ENCODE measurements at regions not wholly inside any gene's neighbourhood (a gene's known extent, or its start where the extent isn't known, plus 50 kb on each side); places are given as distances from the start of the nearest gene placed in this dataset.

GRCh38 chr2:216920143-216920876 lies 60.4 kb upstream of the TNP1 start:
- Histone ChIP-seq H3K4me1 (ENCODE audit: control insufficient read depth, insufficient read depth, low read length) (no peaks in the 10 kb centered on the region), H3K27me3 (ENCODE audit: control insufficient read depth, insufficient read depth, low read length) (no peaks in the 10 kb centered on the region), H3K9me3 (ENCODE audit: control insufficient read depth, insufficient read depth, low read depth, low read length) (no peaks in the 10 kb centered on the region), H3K4me3 (ENCODE audit: low read depth in 2 of 2, low read length in 2 of 2) (no peak overlapping the region), H3K36me3 (ENCODE audit: control insufficient read depth, insufficient read depth, low read length) (no peaks in the 10 kb centered on the region), H3K27ac (ENCODE audit: low read length) (no peak overlapping the region)
- intact Hi-C loops (cut with micrococcal nuclease; ENCODE audit: unreplicated experiment), result no loop called here
- no peak for ATAC-seq
- TF ChIP-seq CTCF (IDR thresholded peaks at IDR 0.05), result no peak
- no peak for TF ChIP-seq SIN3A (IDR thresholded peaks at IDR 0.05; ENCODE audit: borderline replicate concordance, insufficient read depth, low read depth, low read length)
- no peak for TF ChIP-seq TCF7L2 (IDR thresholded peaks at IDR 0.05; ENCODE audit: low read depth, low read length)
- TF ChIP-seq POLR2AphosphoS5 (IDR thresholded peaks at IDR 0.05; ENCODE audit: low read depth, low read length), result no peak
- TF ChIP-seq REST (IDR thresholded peaks at IDR 0.05; ENCODE audit: insufficient read depth in 1 of 2, low read depth in 2 of 2, low read length in 1 of 2), result no peak
- in situ Hi-C loops (cut with HindIII; ENCODE audit: low pct_unique_long_range_greater_than_20kb, low sequenced_read_pairs), result no loop called here
- no peak for DNase-seq (ENCODE audit: low read depth, low spot score)
- POLR2A ChIA-PET, result no interaction called here
- CTCF ChIA-PET, result no interaction called here
- BruUV-seq (replicated peaks), result no TSS peak

- TF ChIP-seq TCF7L2 (IDR thresholded peaks at IDR 0.05; ENCODE audit: low read depth, low read length) (no peak), POLR2AphosphoS5 (IDR thresholded peaks at IDR 0.05; ENCODE audit: low read depth, low read length) (no peak), REST (IDR thresholded peaks at IDR 0.05; ENCODE audit: insufficient read depth in 1 of 2, low read depth in 2 of 2, low read length in 1 of 2) (no peak), CTCF (IDR thresholded peaks at IDR 0.05) (no peak), SIN3A (IDR thresholded peaks at IDR 0.05; ENCODE audit: borderline replicate concordance, insufficient read depth, low read depth, low read length) (no peak)
- no peak for ATAC-seq
- CTCF ChIA-PET, result no interaction called here
- intact Hi-C loops (cut with micrococcal nuclease; ENCODE audit: unreplicated experiment) (no loop called here), in situ Hi-C loops (cut with HindIII; ENCODE audit: low pct_unique_long_range_greater_than_20kb, low sequenced_read_pairs) (no loop called here)
- Histone ChIP-seq H3K27me3 (ENCODE audit: control insufficient read depth, insufficient read depth, low read length) (no peaks in the 10 kb centered on the region), H3K4me3 (ENCODE audit: low read depth in 2 of 2, low read length in 2 of 2) (no peak overlapping the region), H3K27ac (ENCODE audit: low read length) (no peak overlapping the region), H3K9me3 (ENCODE audit: control insufficient read depth, insufficient read depth, low read depth, low read length) (no peaks in the 10 kb centered on the region), H3K4me1 (ENCODE audit: control insufficient read depth, insufficient read depth, low read length) (no peaks in the 10 kb centered on the region), H3K36me3 (ENCODE audit: control insufficient read depth, insufficient read depth, low read length) (no peaks in the 10 kb centered on the region)
- DNase-seq (ENCODE audit: low read depth, low spot score), result no peak
- no TSS peak for BruUV-seq (replicated peaks)
- POLR2A ChIA-PET, result no interaction called here
Measured at GRCh38 chr2:216918088-216918680, 58.3 kb upstream of the TNP1 start.

All from Panc1 (cell line).